ENCODE measurements at regions not wholly inside any gene's neighbourhood (a gene's known extent, or its start where the extent isn't known, plus 50 kb on each side); places are given as distances from the start of the nearest gene placed in this dataset.

GRCh38 chr11:104725796-104726408, 172.4 kb downstream of the CASP12 start:
- WGBS = 77% methylated on average over 4 of the region's 4 CpGs
- TF ChIP-seq POLR2AphosphoS5 (IDR thresholded peaks at IDR 0.05) (no peak), CTCF (IDR thresholded peaks at IDR 0.05) (no peak), POLR2A (IDR thresholded peaks at IDR 0.05) (no peak)
- no peaks in the 10 kb centered on the region for H3K9me3 ChIP-seq
- intact Hi-C loops (cut with DNase I) = no loop called here
- H3K27ac ChIP-seq = no peak overlapping the region
- DNase-seq (ENCODE audit: low spot score) = no peak
- H3K4me1 ChIP-seq (replicated peaks) = no peaks in the 10 kb centered on the region
- H3K27me3 ChIP-seq (replicated peaks; ENCODE audit: insufficient read depth) = no peaks in the 10 kb centered on the region
- H3K4me3 ChIP-seq = no peak overlapping the region
- H3K36me3 ChIP-seq = no peaks in the 10 kb centered on the region

- 19% methylated on average over 1 of the region's 1 CpG for WGBS
- no peaks in the 10 kb centered on the region for H3K9me3 ChIP-seq
- no peaks in the 10 kb centered on the region for H3K36me3 ChIP-seq
- intact Hi-C loops (cut with DNase I) = no loop called here
- TF ChIP-seq POLR2AphosphoS5 (IDR thresholded peaks at IDR 0.05) = no peak
- TF ChIP-seq POLR2A (IDR thresholded peaks at IDR 0.05) = no peak
- no peak for TF ChIP-seq CTCF (IDR thresholded peaks at IDR 0.05)
- H3K4me3 ChIP-seq = no peak overlapping the region
- no peak for DNase-seq (ENCODE audit: low spot score)
- H3K27ac ChIP-seq = no peak overlapping the region
- no peaks in the 10 kb centered on the region for H3K27me3 ChIP-seq (replicated peaks; ENCODE audit: insufficient read depth)
- no peaks in the 10 kb centered on the region for H3K4me1 ChIP-seq (replicated peaks)
Measured at GRCh38 chr11:104713401-104713800, 184.9 kb downstream of the CASP12 start.

- no peak overlapping the region for H3K27ac ChIP-seq
- H3K4me1 ChIP-seq (replicated peaks) = no peaks in the 10 kb centered on the region
- peak; percentile 9 for TF ChIP-seq POLR2AphosphoS5 (IDR thresholded peaks at IDR 0.05)
- TF ChIP-seq POLR2A (IDR thresholded peaks at IDR 0.05) = no peak
- no peaks in the 10 kb centered on the region for H3K27me3 ChIP-seq (replicated peaks; ENCODE audit: insufficient read depth)
- 34% methylated on average over 4 of the region's 4 CpGs for WGBS
- no peaks in the 10 kb centered on the region for H3K9me3 ChIP-seq
- intact Hi-C loops (cut with DNase I) = no loop called here
- H3K4me3 ChIP-seq = no peak overlapping the region
- no peaks in the 10 kb centered on the region for H3K36me3 ChIP-seq
- peak; percentile 21 for DNase-seq (ENCODE audit: low spot score)
Measured at GRCh38 chr11:104705490-104706190, 192.6 kb downstream of the CASP12 start.

- Histone ChIP-seq H3K4me3 (no peak overlapping the region), H3K27ac (no peak overlapping the region), H3K4me1 (replicated peaks) (no peaks in the 10 kb centered on the region), H3K36me3 (no peaks in the 10 kb centered on the region), H3K27me3 (replicated peaks; ENCODE audit: insufficient read depth) (no peaks in the 10 kb centered on the region), H3K9me3 (no peaks in the 10 kb centered on the region)
- intact Hi-C loops (cut with DNase I) = no loop called here
- no peak for DNase-seq (ENCODE audit: low spot score)
- WGBS = 49% methylated on average over 1 of the region's 1 CpG
- TF ChIP-seq POLR2AphosphoS5 (IDR thresholded peaks at IDR 0.05) (no peak), CTCF (IDR thresholded peaks at IDR 0.05) (no peak), POLR2A (IDR thresholded peaks at IDR 0.05) (no peak)
Measured at GRCh38 chr11:104704888-104705287, 193.4 kb downstream of the CASP12 start.

- Histone ChIP-seq H3K27me3 (replicated peaks; ENCODE audit: insufficient read depth) (no peaks in the 10 kb centered on the region), H3K36me3 (no peaks in the 10 kb centered on the region), H3K9me3 (no peaks in the 10 kb centered on the region), H3K27ac (no peak overlapping the region), H3K4me3 (no peak overlapping the region), H3K4me1 (replicated peaks) (no peaks in the 10 kb centered on the region)
- intact Hi-C loops (cut with DNase I) = no loop called here
- TF ChIP-seq POLR2A (IDR thresholded peaks at IDR 0.05) (no peak), POLR2AphosphoS5 (IDR thresholded peaks at IDR 0.05) (no peak), CTCF (IDR thresholded peaks at IDR 0.05) (no peak)
- WGBS = 94% methylated on average over 2 of the region's 2 CpGs
- DNase-seq (ENCODE audit: low spot score) = no peak
Measured at GRCh38 chr11:104704146-104704830, 194.0 kb downstream of the CASP12 start.
